22Rv1 (cell line): ENCODE measurements at regions not wholly inside any gene's neighbourhood (a gene's known extent, or its start where the extent isn't known, plus 50 kb on each side); places are given as distances from the start of the nearest gene placed in this dataset.

Experiments
- ZFX ChIP-seq: fragments of 450-650 bp; IDR thresholded peaks from 2 replicates; pipeline ENCODE4 v1.6.1; 2017; ENCODE audit warnings: antibody characterized with exemption, borderline replicate concordance
- TF ChIP-seq, protein P1 (sequence below): fragments of 450-650 bp; IDR thresholded peaks from 2 replicates; pipeline ENCODE4 v1.5.1; 2017; ENCODE audit warnings: mild to moderate bottlenecking

DNA sequence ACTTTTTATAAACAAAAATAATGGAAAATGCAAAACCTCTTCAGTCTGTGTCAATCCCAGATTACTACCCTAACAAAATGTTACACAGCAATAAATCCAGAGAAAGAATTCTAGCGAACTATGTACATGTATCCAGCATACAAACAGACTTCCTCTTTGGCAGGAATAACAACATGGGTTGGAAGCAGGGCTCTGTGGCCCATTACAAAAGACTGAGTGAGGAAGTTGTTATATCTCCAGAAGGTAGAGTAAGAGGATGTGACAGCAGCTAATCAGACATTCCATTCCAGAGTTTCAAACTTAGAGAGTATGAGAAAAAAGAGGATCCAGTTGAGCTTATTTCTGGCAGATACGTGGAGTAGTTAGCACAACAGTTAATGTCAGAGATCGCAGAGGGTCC lies 294.0 kb upstream of the PLSCR5 start:
- TF ChIP-seq, protein P1, sequence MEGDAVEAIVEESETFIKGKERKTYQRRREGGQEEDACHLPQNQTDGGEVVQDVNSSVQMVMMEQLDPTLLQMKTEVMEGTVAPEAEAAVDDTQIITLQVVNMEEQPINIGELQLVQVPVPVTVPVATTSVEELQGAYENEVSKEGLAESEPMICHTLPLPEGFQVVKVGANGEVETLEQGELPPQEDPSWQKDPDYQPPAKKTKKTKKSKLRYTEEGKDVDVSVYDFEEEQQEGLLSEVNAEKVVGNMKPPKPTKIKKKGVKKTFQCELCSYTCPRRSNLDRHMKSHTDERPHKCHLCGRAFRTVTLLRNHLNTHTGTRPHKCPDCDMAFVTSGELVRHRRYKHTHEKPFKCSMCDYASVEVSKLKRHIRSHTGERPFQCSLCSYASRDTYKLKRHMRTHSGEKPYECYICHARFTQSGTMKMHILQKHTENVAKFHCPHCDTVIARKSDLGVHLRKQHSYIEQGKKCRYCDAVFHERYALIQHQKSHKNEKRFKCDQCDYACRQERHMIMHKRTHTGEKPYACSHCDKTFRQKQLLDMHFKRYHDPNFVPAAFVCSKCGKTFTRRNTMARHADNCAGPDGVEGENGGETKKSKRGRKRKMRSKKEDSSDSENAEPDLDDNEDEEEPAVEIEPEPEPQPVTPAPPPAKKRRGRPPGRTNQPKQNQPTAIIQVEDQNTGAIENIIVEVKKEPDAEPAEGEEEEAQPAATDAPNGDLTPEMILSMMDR: no peak
- no peak for TF ChIP-seq ZFX
